ENCODE measurements at regions not wholly inside any gene's neighbourhood (a gene's known extent, or its start where the extent isn't known, plus 50 kb on each side); places are given as distances from the start of the nearest gene placed in this dataset.

- TF ChIP-seq CTCF (IDR thresholded peaks at IDR 0.05) = no peak
- TF ChIP-seq REST (IDR thresholded peaks at IDR 0.05; ENCODE audit: insufficient read depth in 1 of 2, low read depth in 2 of 2, low read length in 1 of 2) = no peak
- no peak for TF ChIP-seq TCF7L2 (IDR thresholded peaks at IDR 0.05; ENCODE audit: low read depth, low read length)
- TF ChIP-seq POLR2AphosphoS5 (IDR thresholded peaks at IDR 0.05; ENCODE audit: low read depth, low read length) = no peak
- no peak for TF ChIP-seq SIN3A (IDR thresholded peaks at IDR 0.05; ENCODE audit: borderline replicate concordance, insufficient read depth, low read depth, low read length)
Measured at GRCh38 chr10:105844676-105845570, 1203.8 kb downstream of the SORCS3 start.

Data from Panc1 (cell line).